Erythroblast (primary cell): ENCODE measurements at regions not wholly inside any gene's neighbourhood (a gene's known extent, or its start where the extent isn't known, plus 50 kb on each side); places are given as distances from the start of the nearest gene placed in this dataset.

Experiments
- DNase-seq, 2 experiments: peaks; one replicate each; lab custom pipeline; 2025; lab: John Stamatoyannopoulos, UW
- GATA1 ChIP-seq: IDR thresholded peaks from 2 replicates; pipeline ENCODE4 v1.6.1; 2011; ENCODE audit warnings: low read depth, mild to moderate bottlenecking, control low read depth, low read length, moderate library complexity
- POLR2A ChIP-seq: IDR thresholded peaks from 2 replicates; pipeline ENCODE4 v1.6.1; 2011; ENCODE audit warnings: mild to moderate bottlenecking, low read length

- no peak for DNase-seq
- TF ChIP-seq GATA1, result no peak
These were observed 144.7 kb downstream of the ERMARD start for GRCh38 chr6:169895926-169896761.

GRCh38 chr6:169895000-169895759, 143.8 kb downstream of the ERMARD start:
- no peak for TF ChIP-seq POLR2A
- TF ChIP-seq GATA1, result no peak
- DNase-seq, result no peak

- no peak for TF ChIP-seq GATA1
- TF ChIP-seq POLR2A, result no peak
These were observed 143.0 kb downstream of the ERMARD start for GRCh38 chr6:169894377-169894960.

GRCh38 chr6:169893624-169894023, 142.2 kb downstream of the ERMARD start:
- no peak for DNase-seq
- no peak for TF ChIP-seq GATA1
- TF ChIP-seq POLR2A, result no peak

More at GRCh38 chr6:169894377-169894960, 143.0 kb downstream of the ERMARD start:
- DNase-seq, result no peak

GRCh38 chr6:169891846-169892245, 140.4 kb downstream of the ERMARD start:
- TF ChIP-seq POLR2A, result no peak
- no peak for TF ChIP-seq GATA1
- no peak for DNase-seq

GRCh38 chr6:169891421-169891820, 140.0 kb downstream of the ERMARD start:
- no peak for DNase-seq
- TF ChIP-seq POLR2A, result no peak
- TF ChIP-seq GATA1, result no peak

GRCh38 chr6:169890901-169891300, 139.5 kb downstream of the ERMARD start:
- DNase-seq, result no peak
- TF ChIP-seq GATA1 (no peak), POLR2A (no peak)

GRCh38 chr6:169890049-169890448, 138.6 kb downstream of the ERMARD start:
- TF ChIP-seq GATA1 (no peak), POLR2A (no peak)
- DNase-seq, result no peak

- TF ChIP-seq POLR2A (no peak), GATA1 (no peak)
- no peak for DNase-seq
These were observed 136.2 kb downstream of the ERMARD start for GRCh38 chr6:169887529-169888140.

GRCh38 chr6:169886631-169887227, 135.3 kb downstream of the ERMARD start:
- DNase-seq, result no peak
- TF ChIP-seq POLR2A (no peak), GATA1 (no peak)

GRCh38 chr6:169885831-169886230, 134.4 kb downstream of the ERMARD start:
- no peak for TF ChIP-seq POLR2A
- DNase-seq, result no peak

GRCh38 chr6:169885131-169885530, 133.7 kb downstream of the ERMARD start:
- no peak for TF ChIP-seq GATA1
- DNase-seq, result no peak

- DNase-seq, result no peak
These were observed 132.7 kb downstream of the ERMARD start for GRCh38 chr6:169884158-169884557.

GRCh38 chr6:169883316-169883715, 131.9 kb downstream of the ERMARD start:
- TF ChIP-seq GATA1, result no peak
- no peak for TF ChIP-seq POLR2A
- DNase-seq, result no peak

More at GRCh38 chr6:169884158-169884557, 132.7 kb downstream of the ERMARD start:
- TF ChIP-seq GATA1 (no peak), POLR2A (no peak)

- TF ChIP-seq GATA1, result no peak
- DNase-seq, result no peak
These were observed 130.6 kb downstream of the ERMARD start for GRCh38 chr6:169881976-169882375.
